NCI-H2227 treated with DMSO at 0.1 percent for 48 hours (cell line): ENCODE measurements at regions not wholly inside any gene's neighbourhood (a gene's known extent, or its start where the extent isn't known, plus 50 kb on each side); places are given as distances from the start of the nearest gene placed in this dataset.

Experiments used
- DNase-seq: peaks from one replicate; lab custom pipeline; 2025; lab: John Stamatoyannopoulos, UW

DNA sequence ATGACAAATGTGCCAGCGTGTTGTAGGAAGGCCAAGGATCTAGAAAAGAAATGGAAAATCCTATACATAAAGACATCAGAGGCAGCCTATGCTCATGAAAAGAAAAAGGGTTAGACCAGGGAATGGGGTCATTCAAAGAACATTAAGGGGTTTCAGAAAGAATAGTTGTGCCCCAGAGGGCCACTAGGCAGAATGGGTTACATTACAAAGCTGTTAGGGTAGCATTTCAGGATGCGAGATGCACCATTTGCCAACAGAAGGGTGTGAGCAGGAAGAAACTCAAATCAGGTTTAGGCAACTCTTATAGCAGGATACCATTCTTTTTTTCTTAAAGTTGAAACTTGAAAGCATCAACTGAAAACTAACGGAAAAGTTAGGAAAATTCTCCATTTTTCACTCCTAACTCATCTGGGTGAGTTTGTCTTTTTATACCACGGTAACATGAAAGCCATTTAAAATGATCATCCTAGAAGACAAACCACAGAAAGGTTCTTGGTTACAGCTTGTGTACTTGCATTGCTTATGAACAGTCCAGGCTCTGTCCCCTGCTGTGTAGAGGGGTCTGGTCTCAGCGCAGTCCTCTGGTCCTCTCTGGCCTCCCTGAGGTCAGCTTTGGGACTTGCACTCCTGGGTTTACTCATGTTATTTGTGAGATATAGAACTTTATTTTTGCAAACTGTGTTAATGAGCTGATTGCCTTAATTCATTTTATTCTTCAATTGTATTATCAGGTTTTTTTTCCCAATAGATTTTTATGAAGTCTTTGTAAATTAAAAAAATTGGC lies 209.1 kb downstream of the DACT1 start:
- no peak for DNase-seq

DNA sequence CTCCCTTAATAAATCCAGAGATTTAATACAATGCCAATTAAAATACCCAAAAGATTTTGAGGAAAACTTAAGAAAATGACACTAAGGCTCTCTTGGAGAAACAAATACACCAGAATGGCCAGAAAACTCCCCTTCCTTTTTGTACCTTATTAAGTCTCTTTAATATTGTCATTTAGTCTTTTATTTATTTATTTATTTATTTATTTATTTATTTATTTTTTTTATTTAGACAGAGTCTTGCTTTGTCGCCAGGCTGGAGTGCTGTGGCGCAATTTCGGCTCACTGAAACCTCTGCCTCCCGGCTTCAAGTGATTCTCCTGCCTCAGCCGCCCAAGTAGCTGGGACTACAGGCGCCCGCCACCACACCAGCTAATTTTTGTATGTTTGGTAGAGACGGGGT lies 210.6 kb downstream of the DACT1 start:
- DNase-seq = no peak

DNA sequence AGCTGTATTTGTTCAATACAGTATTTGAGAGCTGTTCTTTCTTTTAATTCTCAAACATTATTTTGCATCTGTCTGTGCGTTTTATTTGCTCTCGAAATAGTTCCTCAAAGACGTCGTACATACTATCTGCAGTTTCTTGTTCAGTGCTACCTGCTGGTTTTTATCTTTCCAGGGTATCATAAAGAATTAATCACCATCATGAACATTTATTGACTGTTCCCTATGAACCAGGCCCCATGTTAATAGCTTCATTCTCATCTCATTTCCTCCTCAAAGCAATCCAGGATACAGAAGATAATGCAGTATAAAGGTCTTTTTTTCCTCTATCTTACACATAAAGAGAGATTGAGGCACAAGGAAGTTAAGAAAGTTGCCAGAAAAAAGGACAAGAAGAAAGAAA lies 211.8 kb downstream of the DACT1 start:
- no peak for DNase-seq

DNA sequence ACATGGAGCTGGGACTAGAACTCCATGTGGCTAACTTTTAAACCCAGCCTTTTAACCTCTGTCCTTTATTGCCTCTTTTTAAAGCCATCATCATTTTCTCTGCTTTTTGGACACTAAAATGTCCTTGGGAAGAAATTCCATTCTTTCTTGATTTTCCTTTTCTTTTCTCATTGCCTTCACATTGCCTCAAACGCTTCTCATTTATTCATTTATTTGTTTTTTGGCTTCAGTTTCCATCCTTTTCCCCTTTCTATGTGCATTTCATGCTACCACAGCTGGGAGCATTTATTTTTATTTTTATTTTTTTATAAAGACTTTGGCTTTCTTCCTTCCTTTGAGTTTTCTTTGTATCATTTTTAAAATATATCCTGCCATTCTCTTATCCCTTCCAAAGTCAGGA lies 212.2 kb downstream of the DACT1 start:
- no peak for DNase-seq

DNA sequence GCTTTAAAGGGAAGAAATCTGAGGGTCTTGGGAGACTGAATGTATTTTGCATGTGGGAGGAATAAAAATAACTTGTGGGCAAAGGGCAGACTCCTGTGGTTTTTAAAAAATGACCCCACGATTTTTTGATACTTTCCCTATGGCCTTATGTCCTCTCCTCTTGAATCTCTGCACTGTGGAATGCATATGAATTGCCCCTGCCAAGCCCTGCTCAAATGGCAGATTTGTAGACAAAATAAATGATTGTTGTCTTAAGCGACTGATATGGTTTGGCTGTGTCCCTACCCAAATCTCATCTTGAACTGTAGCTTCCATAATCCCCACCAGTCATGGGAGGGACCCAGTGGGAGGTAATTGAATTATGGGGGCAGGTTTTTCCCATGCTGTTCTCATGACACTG lies 223.8 kb downstream of the DACT1 start:
- no peak for DNase-seq

DNA sequence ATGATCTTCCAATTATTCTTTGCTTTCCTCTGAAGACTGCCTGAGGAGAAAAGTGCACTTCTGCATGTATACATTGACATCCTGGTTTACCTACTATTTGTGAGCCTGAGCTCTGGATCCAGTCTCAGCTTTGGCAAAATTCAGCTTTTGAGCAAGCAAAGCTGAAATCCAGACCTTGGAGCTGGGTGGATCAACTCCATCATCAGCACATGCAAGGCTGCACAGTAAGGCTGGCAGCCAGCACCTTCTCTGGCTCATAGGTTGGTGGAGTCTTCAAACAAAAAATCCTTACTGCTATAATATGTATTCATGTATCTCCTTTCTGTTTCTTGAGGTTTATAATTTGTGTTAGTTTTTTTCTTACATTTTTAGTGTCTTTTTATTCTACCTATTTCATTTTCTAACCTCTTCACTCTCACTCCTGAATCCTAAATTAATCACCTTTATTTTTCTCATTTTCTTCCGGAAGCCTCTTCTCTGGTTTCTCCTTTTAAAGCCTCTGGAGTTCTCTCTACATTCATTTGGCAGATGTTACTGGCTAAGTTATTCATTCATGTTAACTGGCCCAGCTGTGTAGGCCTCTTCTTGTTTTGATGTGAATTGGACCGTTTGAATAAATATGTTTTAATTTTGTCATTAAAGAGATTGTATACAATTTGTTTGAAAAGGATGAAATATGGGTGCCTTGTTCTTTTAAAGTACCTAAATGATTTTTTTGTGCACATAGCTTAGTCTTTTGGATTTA lies 224.8 kb downstream of the DACT1 start:
- no peak for DNase-seq

DNA sequence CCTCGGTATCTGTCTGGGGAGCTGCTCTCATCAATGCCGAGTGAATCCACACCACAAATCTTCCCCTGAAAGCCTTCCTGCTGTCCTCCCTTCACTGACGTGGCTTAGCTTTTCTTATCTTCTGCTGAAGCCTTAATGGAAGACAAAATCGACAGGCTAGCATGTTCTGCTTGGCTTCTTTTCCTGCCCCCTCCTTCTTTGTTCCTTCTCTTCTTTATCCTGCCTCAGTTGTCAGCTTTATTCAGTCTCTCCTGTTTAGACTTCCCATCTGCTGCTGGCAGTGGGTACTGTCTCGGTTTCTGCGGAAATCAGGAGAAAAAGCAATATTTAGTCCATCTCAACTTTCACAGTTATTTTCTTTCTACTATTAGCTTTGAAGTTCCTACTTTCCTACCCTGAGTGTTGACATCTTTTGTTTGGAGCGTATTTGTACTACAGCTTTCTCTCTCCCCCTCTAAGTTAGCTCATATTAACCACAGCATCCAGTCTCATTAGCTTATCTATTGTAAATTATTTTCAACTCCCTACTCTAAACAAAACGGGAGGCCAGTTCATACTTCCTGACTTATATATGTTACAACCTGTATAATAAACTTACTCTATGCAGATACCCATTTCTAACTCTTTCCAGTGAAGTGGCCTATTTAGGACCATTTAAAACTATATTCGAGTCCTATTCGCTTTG lies 226.0 kb downstream of the DACT1 start:
- DNase-seq = no peak

DNA sequence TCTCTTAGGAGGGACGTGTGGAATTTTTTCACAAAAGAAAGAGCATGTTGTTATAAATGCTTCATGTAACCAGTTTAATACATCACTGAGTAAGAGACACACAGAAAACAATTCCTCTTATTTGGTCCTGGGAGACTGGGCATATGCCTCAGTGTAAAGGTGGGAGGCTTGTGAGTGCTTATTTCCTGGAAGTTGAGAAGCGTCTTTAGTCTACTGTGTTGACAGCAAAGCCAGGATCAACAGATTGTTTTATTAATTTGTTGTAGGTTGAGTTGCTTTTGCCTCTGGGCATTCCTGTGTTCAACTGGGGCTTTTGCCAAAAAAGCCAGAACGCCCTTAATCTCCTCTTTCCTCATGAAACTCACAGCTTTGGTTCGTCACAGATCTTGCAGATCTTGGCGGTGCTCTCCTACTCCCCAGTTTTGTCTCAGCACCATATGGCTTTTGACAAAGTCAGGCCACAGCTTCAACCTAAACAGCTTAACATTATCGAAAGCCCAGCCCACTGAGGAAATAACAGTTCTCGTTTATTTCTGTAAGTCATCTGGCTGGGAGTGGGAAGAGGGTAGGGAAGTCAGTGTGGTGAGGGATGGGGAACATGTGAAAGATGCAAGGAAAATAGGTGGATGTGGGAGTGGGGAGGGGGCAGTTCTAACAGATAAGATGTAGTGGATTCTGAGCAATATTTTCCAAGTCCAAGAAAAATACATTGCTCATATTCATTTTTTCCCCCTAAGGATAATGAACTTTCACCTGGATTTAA lies 227.2 kb downstream of the DACT1 start:
- no peak for DNase-seq

DNA sequence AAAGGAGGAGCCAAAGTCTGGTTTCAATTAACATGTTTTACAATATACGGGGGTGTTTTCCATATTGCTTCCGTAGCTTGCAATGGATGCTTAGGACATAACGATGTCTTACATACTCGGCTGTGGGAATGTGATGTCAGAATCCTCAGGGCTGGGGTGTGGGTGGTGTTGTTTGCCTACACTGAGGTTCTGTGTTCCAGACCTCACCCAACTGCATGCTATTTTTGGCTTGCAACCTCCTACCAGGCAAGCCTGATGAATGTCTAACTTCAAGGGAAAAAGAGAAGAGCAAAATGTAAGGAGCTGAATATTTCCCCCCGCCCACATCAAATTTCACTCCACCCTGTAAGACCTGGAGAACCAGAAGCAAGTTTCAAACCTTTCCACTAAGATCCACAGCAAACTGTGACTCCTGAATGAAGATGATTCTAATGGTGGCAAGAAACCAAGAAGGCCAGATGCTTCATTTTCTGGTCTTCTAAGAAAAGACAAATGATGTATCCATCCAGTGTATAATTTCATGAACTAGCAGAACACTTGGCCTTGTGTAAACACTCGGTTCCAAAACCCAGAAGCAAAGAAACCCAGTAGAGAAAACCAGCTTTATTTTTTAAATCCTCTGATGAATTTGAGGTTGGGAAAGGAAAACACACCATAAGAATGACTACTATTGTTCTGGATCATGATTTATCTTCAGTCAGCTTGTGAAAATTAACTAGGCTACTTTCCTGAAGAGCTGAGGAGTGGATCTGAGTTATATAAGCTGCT lies 227.9 kb downstream of the DACT1 start:
- no peak for DNase-seq

DNA sequence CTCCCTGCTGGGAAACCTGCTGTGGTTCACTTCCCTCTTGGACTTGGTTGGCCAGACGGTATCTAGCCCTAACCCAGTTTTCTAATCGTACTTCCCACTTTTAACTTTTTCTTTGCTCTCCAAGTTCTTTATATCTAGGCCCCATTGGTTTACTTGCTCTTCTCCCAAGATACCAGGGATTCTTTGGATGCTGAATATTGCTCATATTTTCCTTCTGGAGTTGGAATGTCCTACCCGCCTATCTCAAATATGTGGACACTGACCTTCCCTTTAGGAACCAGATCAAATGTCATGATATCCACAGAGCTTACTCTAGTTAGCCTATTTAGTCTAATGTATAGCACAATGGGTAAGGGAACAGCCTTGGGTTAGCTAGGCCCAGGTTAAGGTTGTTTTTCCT lies 228.6 kb downstream of the DACT1 start:
- no peak for DNase-seq

DNA sequence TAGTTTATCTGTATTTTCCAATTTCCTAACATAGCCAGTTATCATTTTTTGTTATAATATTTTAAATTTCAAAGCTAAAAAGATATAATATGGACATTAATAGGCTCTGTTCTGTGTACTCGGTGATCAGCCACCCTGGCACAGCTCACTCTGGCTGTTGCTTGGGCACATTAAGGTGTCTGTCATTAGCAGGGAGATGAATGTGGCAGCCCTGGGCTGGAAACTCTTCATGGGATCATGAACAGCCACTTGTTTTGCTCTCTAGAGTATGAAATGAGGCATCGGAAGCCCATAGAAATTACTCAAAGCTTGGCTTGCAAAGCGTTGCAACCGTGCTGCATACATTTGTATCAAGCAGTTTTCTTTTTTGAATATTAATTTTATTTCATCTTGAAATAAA lies 233.2 kb downstream of the DACT1 start:
- no peak for DNase-seq

DNA sequence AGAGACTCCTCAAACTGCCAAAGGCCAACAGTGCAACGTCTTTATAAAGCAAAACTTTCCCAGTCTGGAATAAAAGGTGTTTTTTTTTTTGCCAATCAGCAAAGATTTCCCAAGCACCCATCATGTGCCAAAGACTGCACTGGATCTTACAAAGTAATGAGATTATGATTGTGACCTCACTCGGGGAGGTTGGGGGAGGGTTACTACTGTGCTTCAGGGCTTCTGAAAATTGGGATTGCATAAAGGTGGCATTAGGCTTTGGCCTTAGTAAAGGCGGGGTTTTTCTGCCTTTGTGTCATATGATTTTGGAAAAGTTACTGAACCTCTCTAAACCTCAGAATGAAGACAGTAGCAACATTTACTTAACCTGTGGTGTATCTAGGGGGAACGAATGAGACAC lies 233.8 kb downstream of the DACT1 start:
- DNase-seq = no peak

DNA sequence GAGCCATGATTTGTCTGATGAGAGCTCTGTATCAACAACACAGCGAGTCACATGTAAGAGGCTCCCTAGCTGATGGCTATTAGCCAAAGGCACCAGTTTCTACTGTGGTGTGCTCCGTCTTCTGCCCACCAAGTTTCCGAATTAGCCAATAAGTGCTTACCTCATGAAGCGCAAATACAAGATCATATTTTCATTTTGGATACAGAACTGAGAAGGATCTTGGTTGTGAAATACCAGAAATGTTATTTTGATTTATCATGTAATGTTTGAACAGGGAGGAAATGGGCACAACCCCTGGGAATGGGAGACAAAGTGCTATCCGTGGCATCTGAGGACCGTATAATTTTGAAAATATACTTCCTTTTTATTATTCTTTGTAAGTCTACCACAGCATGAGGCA lies 234.3 kb downstream of the DACT1 start:
- DNase-seq = no peak

DNA sequence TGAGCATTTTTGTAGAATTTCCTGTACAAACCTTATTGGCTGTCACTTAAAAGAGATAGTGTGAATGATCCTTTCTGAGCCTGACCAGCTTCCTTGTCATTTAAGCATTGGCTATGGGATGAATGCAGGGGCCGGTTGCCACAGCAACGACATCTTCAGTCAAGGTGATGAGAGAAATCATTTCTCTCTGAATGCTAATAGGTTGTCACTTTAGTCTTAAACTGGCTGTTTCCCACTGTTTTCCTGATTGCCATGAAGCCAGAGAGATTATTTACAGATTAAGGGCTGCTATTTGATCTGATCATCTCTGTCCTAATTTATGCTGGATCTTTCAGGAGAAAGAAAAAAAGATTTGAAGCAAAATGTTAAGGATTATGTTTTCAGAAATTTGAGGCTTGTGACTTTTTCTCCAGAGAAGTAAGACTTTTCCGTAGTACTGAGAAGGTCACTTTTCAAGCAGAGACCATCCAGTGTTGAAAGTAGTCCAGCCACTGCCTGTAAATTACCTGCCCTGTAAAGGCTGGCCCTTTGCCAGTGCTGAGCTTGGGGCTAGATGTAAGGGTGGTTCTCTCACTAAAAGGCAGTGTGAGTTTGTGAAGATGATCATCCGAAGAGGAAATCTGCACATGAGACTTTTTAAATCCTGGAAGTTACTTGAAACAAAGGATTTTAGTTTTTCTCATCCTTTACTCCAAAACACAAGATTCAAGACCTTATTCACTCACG lies 235.6 kb downstream of the DACT1 start:
- DNase-seq = peak; percentile 79

DNA sequence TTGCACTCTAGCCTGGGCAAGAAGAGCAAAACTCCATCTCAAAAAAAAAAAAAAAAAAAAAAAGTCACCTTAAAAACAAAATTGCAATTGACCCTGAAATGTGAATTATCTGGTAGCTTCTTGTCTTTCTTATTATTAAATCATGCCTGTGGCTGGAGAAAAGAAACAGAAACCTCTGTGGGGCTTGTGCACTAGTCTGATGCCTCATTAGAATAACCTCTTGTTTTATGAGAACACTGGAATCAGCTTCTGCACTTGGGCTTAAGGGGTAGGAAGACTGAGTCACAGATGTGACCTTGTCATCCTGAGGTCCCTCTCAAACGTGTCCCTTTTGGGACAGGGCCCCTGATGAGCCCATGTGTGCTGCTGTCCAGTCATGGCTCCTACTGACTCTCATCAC lies 237.9 kb downstream of the DACT1 start:
- no peak for DNase-seq

DNA sequence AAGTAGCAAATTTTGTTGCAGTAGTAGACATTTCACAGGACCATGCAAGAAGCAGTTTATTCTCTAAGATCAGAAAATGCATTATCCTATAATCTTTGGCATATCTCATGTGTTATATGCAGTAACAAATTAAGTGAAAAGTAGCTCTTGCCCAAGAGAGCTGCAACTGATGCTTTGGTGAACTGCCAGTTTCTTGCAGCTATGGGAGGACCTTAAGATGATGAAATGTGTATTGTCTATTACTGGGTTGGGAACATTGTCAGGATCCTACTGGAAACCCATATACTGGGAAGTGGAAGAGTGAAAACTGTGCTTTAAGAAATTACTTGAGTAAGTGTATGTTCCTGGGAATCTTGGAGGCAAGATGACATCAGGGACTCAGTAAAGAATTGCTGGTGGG lies 238.8 kb downstream of the DACT1 start:
- no peak for DNase-seq

DNA sequence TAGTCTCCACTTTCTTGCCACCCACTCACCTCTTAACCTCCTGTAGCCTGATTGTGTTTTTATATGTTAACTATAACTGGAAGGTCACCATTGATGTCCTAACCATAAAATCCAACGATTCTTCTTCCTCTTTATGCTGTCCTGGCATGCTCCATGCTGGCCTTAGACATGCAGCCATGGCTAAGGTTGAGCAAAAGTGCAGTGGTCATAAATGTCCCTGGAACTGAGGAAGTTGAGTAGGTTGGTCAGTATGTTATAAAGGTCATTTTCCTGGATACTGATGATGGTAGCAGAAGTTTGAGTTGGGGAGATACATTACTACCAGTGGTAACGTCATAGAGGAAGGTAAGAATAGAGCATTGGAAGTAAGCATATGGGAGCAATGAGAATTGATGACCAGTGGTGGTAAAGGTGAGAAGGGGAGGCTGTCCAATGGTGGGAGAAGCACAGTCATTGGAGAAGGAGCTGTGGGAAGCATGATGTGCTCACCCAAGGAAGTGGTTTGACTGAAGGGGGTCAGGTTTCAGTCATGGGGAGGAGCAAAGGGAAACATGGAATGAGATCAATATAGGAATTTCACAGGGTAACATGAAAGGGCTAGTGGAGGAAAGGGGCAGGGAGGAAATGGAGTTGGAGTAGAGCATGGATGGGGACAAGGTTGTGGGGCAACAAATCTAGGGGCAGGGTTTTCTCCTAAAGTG lies 240.8 kb downstream of the DACT1 start:
- no peak for DNase-seq

DNA sequence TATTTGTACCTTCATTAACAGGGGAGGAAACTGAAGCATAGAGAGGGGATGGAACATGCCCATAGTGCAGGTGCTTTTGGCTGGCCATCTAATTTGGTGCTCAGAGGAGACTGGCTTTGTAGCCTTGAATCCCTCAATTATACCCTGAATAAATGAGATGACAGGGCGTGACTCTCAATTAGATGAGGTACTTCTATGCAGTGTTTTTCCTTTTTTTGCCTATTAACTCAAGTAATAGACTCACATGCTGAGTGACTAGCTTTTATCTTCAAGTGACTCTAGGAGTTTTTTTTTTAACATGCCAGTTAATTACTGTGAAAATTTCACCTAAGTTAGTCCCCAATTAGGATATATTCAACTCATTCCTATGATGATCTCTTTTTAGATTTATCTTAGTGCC lies 243.7 kb downstream of the DACT1 start:
- no peak for DNase-seq

DNA sequence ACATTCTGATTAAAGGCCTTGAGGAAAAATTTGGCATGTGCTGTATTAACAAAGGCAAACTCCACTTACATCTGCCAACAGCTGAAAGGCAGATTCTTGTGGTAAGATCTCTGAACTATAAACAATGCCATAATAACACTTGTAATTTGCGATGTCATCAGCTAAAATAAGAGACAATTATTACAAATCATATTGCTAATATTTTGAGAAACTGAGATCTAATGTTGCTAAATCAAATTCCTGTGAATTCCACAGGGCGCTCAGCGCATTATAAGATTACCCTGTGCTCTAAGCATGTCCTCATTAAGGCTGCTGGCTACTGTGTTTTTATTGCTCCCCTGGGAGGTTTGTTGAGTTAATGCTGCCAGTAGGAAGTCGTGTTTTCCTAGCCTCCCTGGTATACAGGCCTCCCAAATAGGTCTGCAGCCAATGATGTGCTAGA lies 244.8 kb downstream of the DACT1 start:
- no peak for DNase-seq

DNA sequence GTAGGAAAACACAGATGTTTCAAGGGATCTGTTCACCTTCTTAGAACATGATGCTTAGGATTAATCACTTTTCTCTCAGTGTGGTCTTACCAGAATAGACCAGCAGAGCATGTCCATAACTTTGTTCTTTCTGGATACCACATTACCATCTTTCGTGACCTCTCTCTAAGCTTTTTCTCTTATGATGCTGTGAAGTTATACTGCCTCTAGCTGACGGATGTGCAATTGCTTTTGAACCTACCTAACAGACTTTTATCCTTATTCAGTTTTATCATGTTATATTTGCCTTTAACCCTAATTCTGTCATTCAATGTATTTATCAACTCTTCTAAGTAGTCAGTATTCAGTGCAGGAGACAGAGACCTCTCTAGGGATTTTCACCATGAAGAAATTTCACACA lies 246.7 kb downstream of the DACT1 start:
- DNase-seq = no peak
